ENCODE measurements at regions not wholly inside any gene's neighbourhood (a gene's known extent, or its start where the extent isn't known, plus 50 kb on each side); places are given as distances from the start of the nearest gene placed in this dataset.

DNA sequence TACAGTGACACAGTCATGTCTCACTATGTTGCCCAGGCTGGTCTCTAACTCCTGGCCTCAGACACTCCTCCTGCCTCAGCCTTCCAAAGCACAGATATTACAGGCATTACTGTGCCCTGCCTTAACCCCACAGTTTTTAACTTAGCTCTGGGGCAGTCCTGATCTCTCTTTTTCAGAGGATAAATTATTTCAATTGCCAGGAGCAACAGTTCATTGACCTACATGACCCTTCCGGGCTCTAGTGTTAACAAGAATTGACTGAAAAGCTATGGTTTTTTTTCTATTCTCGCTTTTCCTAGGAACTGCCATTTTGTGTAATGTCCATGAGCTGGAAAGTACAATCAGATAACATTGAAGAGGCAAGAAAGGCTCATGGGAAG is 92.8 kb downstream of the HNRNPLL start:
- no peak for DNase-seq (ENCODE audit: low spot score)

- no peak for DNase-seq (ENCODE audit: low spot score)
Measured at GRCh38 chr2:38509314-38509946, 93.3 kb downstream of the HNRNPLL start.

DNA sequence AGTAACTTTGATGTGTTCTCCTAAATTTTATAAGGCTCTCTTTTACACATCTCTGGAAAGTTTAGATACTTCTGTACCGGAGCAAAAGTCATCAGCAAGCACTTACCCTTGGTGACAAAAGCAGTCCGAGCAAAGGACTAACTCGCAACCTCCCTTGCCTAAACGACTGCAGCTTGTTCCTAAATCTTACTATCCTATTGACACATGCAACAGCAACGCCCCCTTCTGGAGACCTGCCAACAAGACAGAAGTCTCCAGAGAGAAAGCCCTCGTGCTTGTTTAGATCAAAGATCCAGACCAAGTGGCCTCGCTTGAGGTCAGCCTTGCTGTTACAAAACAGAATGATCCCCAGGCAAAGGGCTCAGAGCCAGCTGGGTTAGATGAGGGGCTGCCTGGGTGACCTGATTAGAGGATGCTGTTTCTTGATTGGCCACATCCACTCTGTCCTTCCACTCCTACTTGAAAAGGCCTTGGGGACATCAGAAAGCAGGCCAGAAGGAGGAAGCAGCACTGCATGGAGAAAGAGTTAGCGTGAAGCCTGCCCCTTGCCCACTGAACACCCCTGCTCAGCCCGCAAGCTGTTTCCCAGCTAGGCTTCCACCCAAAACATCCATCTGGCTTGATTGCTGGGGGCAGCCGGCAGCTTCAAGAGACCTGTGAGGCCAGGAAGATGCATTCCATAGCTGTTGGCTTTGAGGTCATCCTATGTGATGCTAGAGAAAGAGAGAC is 94.3 kb downstream of the HNRNPLL start:
- DNase-seq (ENCODE audit: low spot score), result peak; percentile 83

DNA sequence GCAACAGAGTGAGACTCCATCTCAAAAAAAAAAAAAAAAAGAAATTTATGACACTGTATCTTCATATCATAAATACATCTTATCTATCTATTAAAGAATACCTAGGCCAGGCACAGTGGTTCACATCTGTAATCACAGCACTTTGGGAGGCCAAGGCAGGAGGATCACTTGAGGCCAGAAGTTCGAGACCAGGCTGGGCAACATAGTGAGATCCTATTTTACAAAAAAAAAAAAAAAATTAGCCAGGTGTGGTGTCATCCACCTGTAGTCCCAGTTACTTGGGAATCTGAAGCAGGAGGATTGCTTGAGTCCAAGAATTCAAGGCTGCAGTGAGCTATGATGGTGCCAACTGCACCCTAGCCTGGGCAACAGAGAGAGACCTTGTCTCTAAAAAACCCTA is 95.0 kb downstream of the HNRNPLL start:
- no peak for DNase-seq (ENCODE audit: low spot score)

DNA sequence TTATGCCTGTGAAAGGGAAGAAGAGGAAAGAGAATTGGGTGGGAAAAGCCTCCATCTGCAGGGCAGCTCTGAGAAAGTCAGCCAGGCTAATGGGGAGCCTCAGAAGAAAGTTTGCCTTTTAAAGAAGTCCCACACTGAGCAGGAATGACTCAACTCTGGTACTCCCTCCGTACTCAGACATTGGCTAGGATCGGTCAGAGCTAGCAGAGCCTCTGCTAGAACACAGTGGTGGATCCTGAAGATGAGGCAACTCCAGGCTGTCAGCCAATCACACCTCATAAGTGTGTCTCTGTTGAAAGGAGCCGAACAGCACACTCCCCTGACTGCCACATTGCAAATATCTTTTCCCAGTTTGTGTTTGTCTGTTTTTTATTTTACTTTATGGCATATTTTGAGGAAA is 96.9 kb downstream of the HNRNPLL start:
- DNase-seq (ENCODE audit: low spot score), result no peak

DNA sequence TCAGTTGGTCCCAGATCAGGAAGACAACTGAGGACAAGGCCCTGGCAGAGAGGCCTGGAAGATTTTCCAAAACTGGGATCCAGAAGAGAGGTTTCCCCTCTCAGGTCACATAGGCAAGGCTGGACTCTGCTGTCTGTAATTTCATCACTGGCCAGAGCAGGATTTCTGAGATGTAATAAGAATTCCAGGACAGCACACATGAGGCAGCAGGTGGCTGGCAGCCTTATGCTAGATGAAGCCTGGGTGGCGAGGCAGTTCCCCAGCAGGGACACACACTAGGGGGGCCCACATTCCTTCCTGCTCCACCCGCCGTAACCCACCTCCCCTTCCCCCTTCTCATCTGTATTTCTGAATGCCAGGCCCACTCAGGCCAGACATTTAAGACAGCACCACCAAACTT is 98.6 kb downstream of the HNRNPLL start:
- DNase-seq (ENCODE audit: low spot score), result no peak

DNA sequence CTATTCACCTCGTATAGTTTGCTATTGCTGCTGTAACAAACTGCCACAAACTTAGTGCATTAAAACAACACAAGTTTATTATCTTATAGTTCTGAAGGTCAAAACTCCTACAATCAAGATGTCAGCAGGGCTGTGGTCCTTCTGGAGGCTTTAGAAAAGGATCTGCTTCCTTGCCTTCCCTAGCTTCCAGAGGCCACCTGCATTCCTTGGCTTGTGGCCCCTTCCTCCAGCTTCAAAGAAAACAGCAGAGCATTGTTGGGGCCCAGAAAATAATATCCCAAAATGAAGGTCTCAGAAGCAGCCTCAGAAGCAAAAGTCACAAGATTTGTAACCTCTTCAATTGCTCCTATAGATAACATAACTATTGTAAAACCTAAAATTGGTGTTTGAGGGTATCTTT is 100.6 kb downstream of the HNRNPLL start:
- no peak for DNase-seq (ENCODE audit: low spot score)

GRCh38 chr2:38500283-38500634 is 102.5 kb downstream of the HNRNPLL start:
- DNase-seq (ENCODE audit: low spot score), result no peak

DNA sequence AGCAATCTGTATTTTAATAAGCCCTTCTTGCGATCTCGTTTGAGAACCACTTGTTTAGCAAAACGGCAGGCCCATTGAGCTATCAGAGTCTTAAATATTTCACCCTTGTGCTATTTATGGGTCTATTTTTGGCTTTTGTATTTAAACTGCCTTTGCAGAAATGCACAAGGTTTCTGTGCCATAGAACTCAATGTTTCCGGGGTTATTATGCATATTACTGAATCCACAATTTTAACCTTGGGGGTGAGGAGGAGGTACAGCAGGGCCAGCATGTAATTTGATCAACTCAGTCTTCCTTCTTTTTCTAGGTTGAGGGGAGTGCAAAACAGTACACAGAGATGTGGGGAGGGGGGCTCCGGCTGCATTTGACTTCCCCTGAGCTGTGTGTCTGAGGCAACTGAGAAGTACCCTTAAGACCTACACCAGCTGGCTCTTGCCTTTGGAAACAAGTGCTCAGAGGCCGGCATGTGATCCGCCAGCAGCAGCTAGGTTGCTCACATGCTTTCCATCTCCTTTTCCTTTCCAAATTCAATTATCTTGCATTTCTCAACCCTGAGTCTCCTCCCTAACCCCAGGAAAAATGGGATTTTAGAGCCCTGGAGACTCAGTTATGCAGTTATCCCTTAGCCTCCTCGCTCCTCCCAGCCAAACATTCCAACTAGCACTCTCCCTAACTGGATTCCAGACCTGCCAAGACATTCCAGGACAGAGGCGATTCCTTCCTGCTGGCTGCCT is 103.0 kb downstream of the HNRNPLL start:
- no peak for DNase-seq (ENCODE audit: low spot score)

DNA sequence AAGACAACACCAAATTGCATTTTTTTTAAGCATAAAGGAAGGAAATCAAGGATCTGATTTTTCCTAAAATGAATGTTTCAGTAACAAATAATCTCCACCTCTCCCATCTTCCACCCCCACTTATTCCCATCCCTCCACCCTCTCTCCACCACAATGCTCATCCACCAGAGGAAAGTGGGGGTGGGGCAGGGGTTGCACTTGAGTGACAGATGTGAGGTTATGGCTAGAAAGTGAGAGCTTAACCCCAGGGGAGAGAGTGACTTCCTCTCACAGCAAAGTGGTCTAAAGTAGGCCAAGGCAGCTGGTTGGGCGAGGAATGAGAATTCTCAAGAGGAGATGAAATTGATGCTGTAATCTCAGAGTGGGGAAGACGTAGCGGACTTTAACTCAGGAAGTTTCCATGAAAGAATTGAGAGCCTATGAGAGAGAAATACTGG is 104.7 kb downstream of the HNRNPLL start:
- DNase-seq (ENCODE audit: low spot score), result no peak

- DNase-seq (ENCODE audit: low spot score), result no peak
Measured at GRCh38 chr2:38497670-38498037, 105.1 kb downstream of the HNRNPLL start.

GRCh38 chr2:38496927-38497669 is 105.6 kb downstream of the HNRNPLL start:
- DNase-seq (ENCODE audit: low spot score), result no peak

DNA sequence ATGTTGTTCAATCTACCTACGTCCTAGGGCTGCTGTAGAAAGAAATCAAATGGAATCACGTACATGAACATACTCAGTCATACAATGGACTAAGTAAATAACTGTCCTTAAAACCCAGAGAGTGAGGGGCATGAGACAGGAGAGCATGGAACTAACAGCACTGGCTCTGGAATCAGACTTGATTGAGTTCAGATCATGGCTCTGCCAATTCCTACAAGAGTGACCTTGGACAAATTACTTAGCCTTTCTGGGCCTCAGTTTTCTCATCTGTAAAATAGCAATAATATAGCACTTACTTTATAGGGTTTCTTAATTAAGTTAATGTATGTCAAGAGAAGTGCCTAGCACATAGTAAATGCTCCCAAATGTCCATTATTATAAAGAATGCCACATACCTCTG is 106.8 kb downstream of the HNRNPLL start:
- no peak for DNase-seq (ENCODE audit: low spot score)

DNA sequence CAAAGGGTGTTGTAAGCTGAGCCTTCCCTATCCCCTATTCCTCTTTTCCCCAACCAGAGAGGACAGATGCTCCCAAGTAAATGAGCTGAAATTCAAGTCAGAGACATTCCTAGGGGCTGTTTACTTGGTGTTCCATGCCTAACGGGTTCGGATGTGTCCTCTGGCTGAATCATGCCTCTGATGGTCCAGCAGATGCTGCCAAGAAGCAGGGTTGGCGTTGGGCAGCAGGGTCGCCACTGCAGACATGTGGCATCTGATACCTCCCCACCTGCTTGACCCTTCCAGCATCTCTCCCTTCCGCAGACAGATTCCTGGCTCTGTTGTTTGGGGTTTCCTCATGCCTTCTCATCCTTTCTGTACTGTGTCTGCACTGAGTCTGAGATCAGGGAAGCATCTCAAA is 108.3 kb downstream of the HNRNPLL start:
- no peak for DNase-seq (ENCODE audit: low spot score)

- DNase-seq (ENCODE audit: low spot score), result no peak
Measured at GRCh38 chr2:38492042-38492615, 110.6 kb downstream of the HNRNPLL start.

DNA sequence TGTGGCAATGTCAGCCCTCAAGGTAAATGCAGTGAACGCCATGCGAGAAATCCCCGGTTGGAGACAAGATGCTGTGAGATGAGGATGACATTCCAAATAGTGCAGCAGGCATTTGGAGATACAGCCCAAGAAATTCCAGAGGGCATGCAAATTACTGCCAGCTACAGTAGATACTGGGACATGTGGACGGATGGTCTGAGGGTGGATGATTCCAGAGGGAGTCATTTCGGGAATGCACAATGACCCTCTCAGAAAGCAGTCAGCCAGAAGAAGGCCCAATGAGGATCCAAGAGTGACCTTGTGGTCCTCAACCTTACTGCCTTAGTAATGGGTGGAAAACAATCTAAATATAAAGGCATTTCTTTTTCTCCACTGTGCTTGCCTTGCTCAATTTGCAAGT is 111.3 kb downstream of the HNRNPLL start:
- DNase-seq (ENCODE audit: low spot score), result no peak

GRCh38 chr2:38489846-38490245 is 112.8 kb upstream of the ATL2 start:
- no peak for DNase-seq (ENCODE audit: low spot score)

- no peak for DNase-seq (ENCODE audit: low spot score)
Measured at GRCh38 chr2:38487852-38488251, 110.8 kb upstream of the ATL2 start.

- no peak for DNase-seq (ENCODE audit: low spot score)
Measured at GRCh38 chr2:38486213-38487026, 109.3 kb upstream of the ATL2 start.

- DNase-seq (ENCODE audit: low spot score), result no peak
Measured at GRCh38 chr2:38485734-38486133, 108.7 kb upstream of the ATL2 start.

- no peak for DNase-seq (ENCODE audit: low spot score)
Measured at GRCh38 chr2:38484957-38485356, 107.9 kb upstream of the ATL2 start.
